GM12892 (cell line): ENCODE measurements at regions not wholly inside any gene's neighbourhood (a gene's known extent, or its start where the extent isn't known, plus 50 kb on each side); places are given as distances from the start of the nearest gene placed in this dataset.

Experiments
- DNase-seq: peaks from one replicate; pipeline ENCODE4 v3.0.0; 2011; ENCODE audit not compliant: insufficient read length
- FAIRE-seq: peaks from 2 replicates; lab custom pipeline; 2011; peaks lifted over from hg19 to GRCh38; lab: Jason Lieb, UNC
- POLR2A ChIP-seq: IDR thresholded peaks from 2 replicates; pipeline ENCODE4 v1.6.1; 2011; ENCODE audit warnings: low read depth, low read length, control low read depth
- POLR2AphosphoS5 ChIP-seq: IDR thresholded peaks from 2 replicates; pipeline ENCODE4 v1.6.1; 2011; ENCODE audit warnings: low read depth, low read length, control low read depth
- TAF1 ChIP-seq: IDR thresholded peaks from 2 replicates; pipeline ENCODE4 v1.6.1; 2011; ENCODE audit warnings: low read depth, mild to moderate bottlenecking, control low read depth, low read length, borderline replicate concordance

DNA sequence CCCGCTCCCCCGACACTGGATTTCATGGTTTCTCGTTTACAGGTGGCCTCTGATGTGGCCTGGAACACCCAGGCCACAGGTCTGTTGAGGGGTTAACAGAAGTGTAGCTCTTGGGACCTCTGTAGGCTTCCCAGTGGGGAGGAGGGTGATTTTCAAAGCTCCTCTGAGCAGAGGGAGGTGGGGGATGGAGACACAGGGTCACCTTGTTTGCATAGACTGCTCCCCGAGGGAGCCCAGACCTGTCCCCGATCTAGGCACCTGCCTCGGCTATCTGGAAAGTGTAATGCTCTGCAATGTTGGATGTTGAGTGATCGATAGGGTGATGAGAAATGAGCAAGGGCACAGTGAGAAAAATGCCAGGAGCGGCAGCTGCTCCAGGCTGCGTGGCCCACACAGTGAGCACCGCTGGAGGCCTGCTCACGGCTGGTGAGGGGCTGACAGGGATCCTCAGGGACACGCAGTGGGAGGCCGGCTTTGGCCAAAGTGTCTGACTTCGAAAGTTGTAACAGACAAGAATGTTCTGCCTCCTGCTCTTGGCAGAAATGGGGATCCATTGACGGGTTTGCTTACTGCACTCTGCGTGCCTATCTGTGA, 594.1 kb downstream of the BRD1 start:
- DNase-seq: no peak
- TF ChIP-seq TAF1 (no peak), POLR2AphosphoS5 (no peak), POLR2A (no peak)
- FAIRE-seq: no peak

DNA sequence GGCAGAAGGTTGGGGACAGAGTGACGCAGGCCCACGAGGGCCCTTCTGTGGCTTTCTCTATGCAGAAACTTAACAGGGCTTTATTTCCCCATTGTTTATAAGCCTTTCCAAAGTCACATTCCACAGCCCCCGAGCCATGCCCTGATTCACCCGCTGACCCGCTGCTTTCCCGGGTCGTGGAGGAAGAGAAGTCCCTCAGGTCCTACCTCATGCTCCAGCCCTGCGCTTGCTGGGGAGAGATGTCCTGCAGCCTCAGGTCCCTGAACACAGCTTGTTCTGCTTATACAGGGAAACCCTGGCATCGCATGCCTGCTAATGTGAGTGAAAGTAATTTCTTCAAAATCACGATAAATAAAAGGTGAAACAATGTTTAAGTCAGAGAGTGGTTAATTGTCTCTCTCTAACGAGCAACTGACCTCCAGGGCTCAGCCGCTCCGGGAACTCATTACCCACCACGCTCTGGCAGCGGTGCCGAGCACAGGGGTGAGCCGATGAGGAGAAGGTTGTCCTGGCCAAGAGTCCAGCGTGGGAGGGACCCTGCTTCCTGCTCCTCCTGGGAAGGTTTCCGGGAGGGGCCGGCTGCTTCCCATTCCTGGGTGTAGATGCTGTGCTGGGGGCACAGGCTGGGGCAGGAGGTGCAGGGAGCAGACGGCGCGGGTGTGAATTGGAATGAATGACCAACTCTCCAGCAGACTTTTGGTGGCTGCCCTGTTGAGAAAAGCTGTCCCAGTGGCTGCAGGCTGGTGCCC, 595.2 kb downstream of the BRD1 start:
- TF ChIP-seq POLR2A: no peak
- no peak for TF ChIP-seq POLR2AphosphoS5
- no peak for TF ChIP-seq TAF1
- no peak for FAIRE-seq
- no peak for DNase-seq

DNA sequence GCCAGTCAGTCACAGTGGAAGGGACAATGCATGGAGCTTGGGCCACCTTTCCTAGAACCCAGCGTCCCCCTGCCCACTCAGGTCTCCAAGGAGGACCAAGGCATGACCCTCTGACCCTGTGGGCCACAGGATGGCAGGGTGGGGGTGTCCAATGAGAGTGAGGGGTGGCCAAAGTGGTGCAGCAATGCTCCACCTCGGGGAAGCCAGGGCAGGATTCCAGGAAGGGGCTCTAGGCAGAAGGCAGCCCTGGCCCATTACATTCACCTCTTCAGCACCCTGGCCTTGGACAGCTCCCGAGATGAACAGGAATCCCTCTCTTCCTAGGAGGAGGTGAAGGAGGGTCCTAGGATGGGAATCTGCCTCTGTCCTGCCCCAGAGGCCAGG, 597.5 kb downstream of the BRD1 start:
- DNase-seq (no peak), FAIRE-seq (no peak)
- TF ChIP-seq TAF1 (no peak), POLR2A (no peak), POLR2AphosphoS5 (no peak)

DNA sequence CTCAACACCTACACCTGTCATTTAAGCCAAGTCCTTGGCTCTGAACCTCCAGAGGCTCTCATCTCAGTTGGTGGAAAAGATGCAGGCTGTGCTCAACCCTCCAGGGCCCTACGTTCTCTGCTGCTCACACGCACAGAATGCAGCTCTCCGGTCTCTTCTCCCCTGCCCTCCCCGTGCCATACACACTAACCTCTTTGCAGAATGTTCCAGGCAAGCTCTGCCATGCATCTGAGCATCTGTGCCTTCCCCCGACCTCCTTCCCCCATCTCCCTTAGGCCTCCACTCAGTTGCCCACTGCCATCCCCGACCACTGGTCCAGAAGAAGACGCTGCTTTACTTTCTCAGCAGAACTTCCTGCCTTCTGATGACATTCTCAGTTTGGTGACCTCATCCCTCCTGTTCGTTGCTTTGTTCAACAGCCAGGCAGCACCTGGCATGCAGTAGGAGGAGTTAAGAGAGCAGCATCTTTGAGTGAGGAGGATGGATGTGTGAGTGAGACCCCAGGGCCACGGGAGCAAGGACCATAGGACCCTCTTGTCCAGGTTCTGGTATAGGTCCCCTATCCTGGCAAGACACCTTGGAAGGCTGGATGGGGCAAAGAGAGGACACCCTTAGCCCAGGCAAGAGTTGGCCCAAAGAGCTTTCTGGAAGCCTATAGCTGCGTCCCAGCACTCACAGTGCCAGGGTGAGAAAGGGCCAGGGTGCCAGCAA, 598.0 kb downstream of the BRD1 start:
- TF ChIP-seq TAF1: no peak
- TF ChIP-seq POLR2AphosphoS5: no peak
- no peak for TF ChIP-seq POLR2A
- no peak for FAIRE-seq
- DNase-seq: no peak

DNA sequence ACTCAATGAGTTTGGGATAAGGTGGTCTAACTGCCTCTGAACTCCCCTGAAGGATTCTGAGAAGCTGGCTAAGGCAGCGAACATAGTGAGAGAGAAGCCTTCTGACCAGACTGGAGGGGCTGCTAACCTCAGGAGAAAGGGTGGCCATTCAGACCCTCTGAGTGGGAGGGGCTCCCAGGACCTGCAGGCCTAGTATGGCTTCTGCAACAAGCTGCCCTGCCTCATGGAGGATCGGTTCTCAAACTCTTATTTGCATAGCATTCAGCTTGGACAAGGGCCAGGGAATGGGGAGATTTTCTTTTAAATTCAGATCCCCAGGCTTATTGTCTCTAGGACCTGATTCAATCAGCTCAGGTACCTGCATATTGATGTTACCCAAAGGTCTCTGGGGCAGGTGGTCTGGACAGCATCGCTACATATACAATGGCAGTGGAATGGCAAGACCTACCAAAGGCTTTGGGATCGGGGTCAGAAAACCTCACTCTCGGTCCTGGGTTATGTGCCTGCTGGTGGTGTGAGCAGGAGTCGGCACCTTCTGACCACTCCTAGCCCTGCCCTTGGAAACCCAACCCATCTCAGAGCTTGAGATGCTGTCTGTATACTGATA, 599.1 kb downstream of the BRD1 start:
- DNase-seq (no peak), FAIRE-seq (no peak)
- TF ChIP-seq POLR2AphosphoS5: no peak
- no peak for TF ChIP-seq TAF1
- no peak for TF ChIP-seq POLR2A

DNA sequence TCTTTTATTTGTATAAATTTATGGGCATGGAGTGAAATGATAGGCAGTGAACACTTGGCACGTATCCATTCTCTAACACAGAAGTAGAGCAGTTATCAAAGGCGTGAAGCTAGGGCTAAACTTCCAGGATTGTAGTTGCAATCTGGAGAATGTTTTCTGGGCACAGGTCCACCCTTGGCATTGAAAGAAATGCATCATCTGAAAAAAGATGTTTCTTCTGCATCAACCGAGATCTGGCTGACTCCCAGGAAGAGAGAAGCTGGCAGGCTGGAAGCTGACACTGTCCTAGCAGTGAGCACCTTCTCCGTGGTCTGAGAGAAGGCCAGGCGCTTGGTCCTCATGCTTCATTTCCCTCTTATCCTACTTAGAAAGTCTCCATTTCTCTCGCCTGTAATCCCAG, 600.0 kb downstream of the BRD1 start:
- no peak for DNase-seq
- no peak for FAIRE-seq
- TF ChIP-seq POLR2AphosphoS5 (no peak), TAF1 (no peak), POLR2A (no peak)

DNA sequence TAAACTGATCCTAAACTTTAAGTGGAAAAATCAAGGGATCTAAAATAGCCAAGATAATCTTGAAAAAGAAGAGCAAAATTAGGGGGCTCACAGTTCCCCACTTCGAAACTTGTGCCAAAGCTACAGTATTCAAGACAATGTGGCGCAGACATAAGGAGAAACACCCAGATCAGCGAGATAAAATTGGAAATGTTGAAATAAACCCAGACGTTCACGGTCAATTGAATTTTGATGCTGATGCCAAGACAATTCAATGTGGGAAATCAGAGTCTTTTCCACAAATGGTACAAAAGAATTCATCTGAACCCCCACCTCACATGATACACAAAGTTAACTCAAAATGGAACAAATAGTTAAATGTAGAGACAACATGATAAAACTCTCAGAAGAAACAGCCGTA, 601.6 kb downstream of the BRD1 start:
- FAIRE-seq: no peak
- TF ChIP-seq TAF1 (no peak), POLR2AphosphoS5 (no peak), POLR2A (no peak)
- DNase-seq: no peak

DNA sequence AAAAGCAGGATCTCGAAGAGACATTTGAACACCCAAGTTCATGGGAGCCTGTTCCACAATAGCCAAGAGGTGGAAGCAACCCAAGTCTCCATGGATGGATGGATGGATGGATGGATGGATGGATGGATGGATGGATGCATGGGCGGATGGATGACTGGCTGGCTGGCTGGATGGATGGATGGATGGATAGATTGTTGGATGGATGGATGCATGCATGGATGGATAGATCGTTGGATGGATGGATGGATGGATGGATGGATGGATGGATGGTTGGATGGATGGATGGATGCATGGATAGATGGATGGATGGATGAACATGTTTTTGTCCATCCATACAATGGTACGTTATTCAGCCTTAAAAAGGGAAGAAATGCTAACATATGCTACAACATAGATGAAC, 603.4 kb downstream of the BRD1 start:
- DNase-seq: no peak
- FAIRE-seq: no peak
- TF ChIP-seq POLR2AphosphoS5: no peak
- TF ChIP-seq TAF1: no peak
- TF ChIP-seq POLR2A: no peak

DNA sequence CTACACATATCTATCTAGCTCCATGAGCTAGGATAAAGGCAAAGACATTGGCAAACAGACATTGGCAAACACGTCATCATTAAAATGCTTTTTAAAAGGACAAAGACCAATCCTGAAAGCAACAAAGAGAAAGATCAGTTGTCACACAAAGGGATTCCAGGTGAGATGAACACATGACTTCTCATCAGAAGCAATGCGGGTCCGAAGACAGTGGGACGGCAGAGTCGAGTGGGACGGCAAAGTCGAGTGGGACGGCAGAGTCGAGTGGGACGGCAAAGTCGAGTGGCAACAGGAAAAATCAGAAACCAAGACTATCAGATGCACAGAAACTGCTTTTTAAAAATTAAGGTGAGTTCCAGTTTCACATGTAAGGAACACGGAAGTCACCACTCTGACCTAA, 609.5 kb downstream of the BRD1 start:
- TF ChIP-seq TAF1 (no peak), POLR2A (no peak), POLR2AphosphoS5 (no peak)
- FAIRE-seq (no peak), DNase-seq (no peak)

DNA sequence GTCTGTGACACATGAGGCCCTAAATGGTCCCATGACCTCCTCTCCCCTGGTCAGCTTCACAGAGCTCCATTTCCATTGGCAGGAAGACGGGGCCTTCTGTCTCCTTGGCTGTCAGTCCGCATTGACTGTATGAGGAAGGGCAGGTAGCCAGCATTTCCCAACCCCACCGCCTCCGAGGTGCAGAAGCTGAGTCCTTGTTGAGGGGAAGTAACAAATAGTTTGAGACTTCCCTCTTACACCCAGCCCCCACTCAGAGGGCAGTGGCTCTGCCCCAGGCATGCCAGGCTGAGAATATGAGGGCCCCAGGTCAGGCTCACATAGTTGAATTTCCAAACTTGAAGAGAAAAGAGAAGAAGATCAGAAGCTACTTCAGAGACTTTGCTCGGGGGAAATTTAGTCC, 611.1 kb downstream of the BRD1 start:
- TF ChIP-seq POLR2A: no peak
- FAIRE-seq: no peak
- no peak for DNase-seq

DNA sequence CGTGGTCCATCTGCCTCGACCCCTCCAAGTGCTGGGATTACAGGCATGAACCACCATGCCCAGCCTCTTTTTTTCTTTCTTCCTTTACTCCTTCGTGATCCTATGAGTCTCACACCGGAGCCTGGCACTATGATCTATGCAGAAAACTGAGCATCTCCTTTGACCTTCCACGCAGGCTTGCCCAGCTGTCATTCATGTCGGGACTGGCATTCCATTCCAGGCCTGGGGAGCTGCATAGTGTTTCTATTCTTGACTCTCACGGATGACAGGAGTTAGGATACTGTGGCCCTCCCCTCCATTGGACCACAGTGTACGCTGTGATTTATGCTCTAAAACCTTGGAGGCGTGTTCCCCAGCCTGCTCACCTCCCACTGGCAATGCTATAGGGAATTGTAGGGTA, 611.8 kb downstream of the BRD1 start:
- FAIRE-seq: no peak
- DNase-seq: no peak
- no peak for TF ChIP-seq POLR2A
- no peak for TF ChIP-seq TAF1
- TF ChIP-seq POLR2AphosphoS5: no peak
